ENCODE measurements at regions not wholly inside any gene's neighbourhood (a gene's known extent, or its start where the extent isn't known, plus 50 kb on each side); places are given as distances from the start of the nearest gene placed in this dataset.

- no peak for TF ChIP-seq EZH2 (IDR thresholded peaks at IDR 0.05; ENCODE audit: low read depth)
- TF ChIP-seq CTCF (conservative IDR thresholded peaks at IDR 0.05), result no peak
- H3K4me1 ChIP-seq (replicated peaks; ENCODE audit: insufficient read depth), result no peaks in the 10 kb centered on the region
- no peaks in the 10 kb centered on the region for H3K27me3 ChIP-seq (ENCODE audit: insufficient read depth, low read depth)
- H4K20me1 ChIP-seq (ENCODE audit: insufficient read depth), result no peaks in the 10 kb centered on the region
- intact Hi-C loops (cut with micrococcal nuclease; ENCODE audit: unreplicated experiment), result no loop called here
- DNase-seq, result no peak
- no peaks in the 10 kb centered on the region for H3F3A ChIP-seq (ENCODE audit: insufficient read depth, low read depth)
- H3K36me3 ChIP-seq (ENCODE audit: low read depth), result no peaks in the 10 kb centered on the region
- no peaks in the 10 kb centered on the region for H3K79me2 ChIP-seq (ENCODE audit: low read depth)
- no TSS peak for BruUV-seq (replicated peaks)
- ChIA-PET CTCF (no interaction called here), POLR2A (ENCODE audit: unreplicated experiment) (no interaction called here)
- H2AFZ ChIP-seq, result no peak overlapping the region
- no peak overlapping the region for H3K4me3 ChIP-seq
- H3K27ac ChIP-seq, result no peak overlapping the region
- no peaks in the 10 kb centered on the region for H3K9me3 ChIP-seq (ENCODE audit: insufficient read depth, low read depth)
- H3K4me2 ChIP-seq, result no peak overlapping the region
- H3K9me2 ChIP-seq (ENCODE audit: insufficient read depth), result no peaks in the 10 kb centered on the region
Observed at GRCh38 chr6:23964865-23965264, 161.2 kb upstream of the NRSN1 start.

DNA sequence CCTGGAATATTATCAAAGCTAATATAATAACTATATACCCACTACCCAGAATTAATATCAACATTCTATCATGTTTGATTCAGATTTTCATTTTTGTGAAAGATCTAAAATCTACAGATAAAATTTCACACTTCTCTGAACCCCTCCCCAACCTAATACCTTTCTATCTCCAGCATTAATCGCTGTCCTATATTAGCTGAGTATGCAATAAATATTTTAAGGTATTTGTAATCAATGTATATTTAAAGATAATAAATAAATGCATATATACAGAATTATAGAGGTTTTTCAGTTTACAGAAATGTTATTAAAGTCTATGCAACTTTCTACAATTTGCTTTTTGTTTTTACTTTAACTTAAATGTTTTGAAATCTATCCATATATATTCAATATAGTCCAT, 156.7 kb upstream of the NRSN1 start:
- Histone ChIP-seq H4K20me1 (ENCODE audit: insufficient read depth) (no peaks in the 10 kb centered on the region), H3F3A (ENCODE audit: insufficient read depth, low read depth) (no peaks in the 10 kb centered on the region), H2AFZ (no peak overlapping the region), H3K4me3 (no peak overlapping the region), H3K9me2 (ENCODE audit: insufficient read depth) (no peaks in the 10 kb centered on the region), H3K4me1 (replicated peaks; ENCODE audit: insufficient read depth) (no peaks in the 10 kb centered on the region), H3K27ac (no peak overlapping the region), H3K4me2 (no peak overlapping the region), H3K36me3 (ENCODE audit: low read depth) (no peaks in the 10 kb centered on the region), H3K27me3 (ENCODE audit: insufficient read depth, low read depth) (no peaks in the 10 kb centered on the region), H3K79me2 (ENCODE audit: low read depth) (no peaks in the 10 kb centered on the region), H3K9me3 (ENCODE audit: insufficient read depth, low read depth) (no peaks in the 10 kb centered on the region)
- TF ChIP-seq EZH2 (IDR thresholded peaks at IDR 0.05; ENCODE audit: low read depth), result no peak
- TF ChIP-seq CTCF (conservative IDR thresholded peaks at IDR 0.05), result no peak
- CTCF ChIA-PET, result no interaction called here
- BruUV-seq (replicated peaks), result no TSS peak
- intact Hi-C loops (cut with micrococcal nuclease; ENCODE audit: unreplicated experiment), result no loop called here
- POLR2A ChIA-PET (ENCODE audit: unreplicated experiment), result no interaction called here
- no peak for DNase-seq

DNA sequence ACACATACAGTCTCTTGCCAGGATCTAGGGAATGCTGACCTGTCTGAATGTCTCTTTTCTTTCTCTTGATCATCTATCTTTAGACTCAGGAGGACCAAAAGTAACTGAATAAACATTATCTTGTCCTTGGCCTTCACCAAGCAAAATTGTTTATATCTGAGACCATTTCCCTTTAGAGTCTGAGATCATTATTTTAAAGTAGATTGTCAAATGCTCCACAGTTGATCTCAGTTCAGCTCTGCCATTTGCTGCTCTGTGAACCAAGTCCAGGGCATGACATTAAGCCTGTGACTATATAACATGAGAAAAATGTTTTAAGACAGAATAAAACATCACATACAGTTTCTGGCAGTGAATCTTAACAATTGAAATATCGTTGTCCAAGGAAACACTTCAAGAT, 148.3 kb upstream of the NRSN1 start:
- Histone ChIP-seq H3K9me3 (ENCODE audit: insufficient read depth, low read depth) (no peaks in the 10 kb centered on the region), H3K27me3 (ENCODE audit: insufficient read depth, low read depth) (no peaks in the 10 kb centered on the region), H3K4me2 (no peak overlapping the region), H3K4me1 (replicated peaks; ENCODE audit: insufficient read depth) (no peaks in the 10 kb centered on the region), H2AFZ (no peak overlapping the region), H3K27ac (no peak overlapping the region), H3F3A (ENCODE audit: insufficient read depth, low read depth) (no peaks in the 10 kb centered on the region), H3K36me3 (ENCODE audit: low read depth) (no peaks in the 10 kb centered on the region), H3K9me2 (ENCODE audit: insufficient read depth) (no peaks in the 10 kb centered on the region), H4K20me1 (ENCODE audit: insufficient read depth) (no peaks in the 10 kb centered on the region), H3K79me2 (ENCODE audit: low read depth) (no peaks in the 10 kb centered on the region), H3K4me3 (no peak overlapping the region)
- DNase-seq, result no peak
- intact Hi-C loops (cut with micrococcal nuclease; ENCODE audit: unreplicated experiment), result no loop called here
- no TSS peak for BruUV-seq (replicated peaks)
- TF ChIP-seq EZH2 (IDR thresholded peaks at IDR 0.05; ENCODE audit: low read depth) (no peak), CTCF (conservative IDR thresholded peaks at IDR 0.05) (no peak)
- POLR2A ChIA-PET (ENCODE audit: unreplicated experiment), result no interaction called here
- CTCF ChIA-PET, result no interaction called here
